ENCODE measurements at regions not wholly inside any gene's neighbourhood (a gene's known extent, or its start where the extent isn't known, plus 50 kb on each side); places are given as distances from the start of the nearest gene placed in this dataset.

DNA sequence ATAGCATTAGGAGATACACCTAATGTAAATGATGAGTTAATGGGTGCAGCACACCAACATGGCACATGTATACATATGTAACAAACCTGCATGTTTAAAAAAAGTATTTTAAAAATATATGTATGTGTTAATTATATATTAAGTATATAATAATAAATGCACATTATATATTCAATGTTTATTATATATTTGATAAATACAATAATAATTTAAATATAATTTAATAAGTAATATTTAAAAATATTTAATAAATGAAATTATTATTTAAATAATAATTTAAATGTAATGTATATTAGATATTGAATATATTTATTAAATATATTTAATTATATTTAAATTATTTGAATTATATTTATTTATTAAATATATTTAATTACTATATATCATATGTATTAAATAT is 661.3 kb upstream of the COBL start:
- Histone ChIP-seq H3K14ac (replicated peaks; ENCODE audit: low read depth, low read length) (no peak overlapping the region), H3K4ac (ENCODE audit: low read depth, low read length) (no peak overlapping the region), H2AK9ac (replicated peaks; ENCODE audit: low read depth, low read length, poor library complexity) (no peak overlapping the region), H3K27me3 (ENCODE audit: control insufficient read depth, insufficient read depth, low read length) (no peaks in the 10 kb centered on the region), H2BK15ac (ENCODE audit: low read depth, low read length) (no peak overlapping the region), H3K4me3 (ENCODE audit: insufficient read depth, low read depth, low read length) (no peak overlapping the region), H4K8ac (ENCODE audit: low read depth in 2 of 2, low read length in 2 of 2) (no peak overlapping the region), H3K56ac (ENCODE audit: extremely low read depth, insufficient read depth, low read length) (no peak overlapping the region), H3K79me1 (ENCODE audit: low read depth in 1 of 2, low read length in 2 of 2) (no peaks in the 10 kb centered on the region), H2AK5ac (ENCODE audit: low read depth, low read length) (no peak overlapping the region), H3K23ac (ENCODE audit: low read depth, low read length) (no peak overlapping the region), H3K9ac (ENCODE audit: low read depth, low read length) (no peak overlapping the region), H3K27ac (ENCODE audit: insufficient read depth, low read length) (no peak overlapping the region), H2BK5ac (ENCODE audit: low read depth, low read length, poor library complexity, severe bottlenecking) (no peak overlapping the region), H3K9me3 (ENCODE audit: control insufficient read depth, insufficient read depth, low read length) (no peaks in the 10 kb centered on the region), H2BK120ac (ENCODE audit: low read depth, low read length) (no peak overlapping the region), H3K4me1 (ENCODE audit: control insufficient read depth, insufficient read depth, low read length) (no peaks in the 10 kb centered on the region), H4K5ac (ENCODE audit: low read depth, low read length) (no peak overlapping the region), H4K20me1 (ENCODE audit: insufficient read depth, low read length) (no peaks in the 10 kb centered on the region), H3K4me2 (ENCODE audit: low read depth, low read length) (no peak overlapping the region), H2AFZ (replicated peaks; ENCODE audit: low read length, poor library complexity) (no peak overlapping the region), H4K91ac (ENCODE audit: insufficient read depth, low read depth, low read length) (no peak overlapping the region), H2BK20ac (ENCODE audit: low read depth, low read length) (no peak overlapping the region), H3K9me1 (ENCODE audit: insufficient read depth, low read length) (no peaks in the 10 kb centered on the region), H3K36me3 (ENCODE audit: control insufficient read depth, insufficient read depth, low read length) (no peaks in the 10 kb centered on the region), H3K18ac (ENCODE audit: low read depth, low read length) (no peak overlapping the region)
- DNase-seq (no peak), ATAC-seq (ENCODE audit: low read depth) (no peak)
- ChIA-PET CTCF (no interaction called here), POLR2A (ENCODE audit: unreplicated experiment) (no interaction called here)
- dilution Hi-C loops (cut with HindIII; ENCODE audit: low sequenced_read_pairs, unreplicated experiment) (no loop called here), intact Hi-C loops (cut with micrococcal nuclease) (no loop called here), in situ Hi-C loops (cut with MboI; ENCODE audit: low sequenced_read_pairs) (no loop called here)
- no TSS peak for BruUV-seq (replicated peaks)
- no peak for TF ChIP-seq BHLHE40 (IDR thresholded peaks at IDR 0.05; ENCODE audit: low read depth, low read length)
- no peak for TF ChIP-seq RCOR1 (IDR thresholded peaks at IDR 0.05; ENCODE audit: insufficient replicate concordance, low read length)
- TF ChIP-seq RAD21 (IDR thresholded peaks at IDR 0.05; ENCODE audit: low read length): no peak
- no peak for TF ChIP-seq MAZ (IDR thresholded peaks at IDR 0.05; ENCODE audit: borderline replicate concordance, low read depth, low read length)
- TF ChIP-seq CHD1 (IDR thresholded peaks at IDR 0.05; ENCODE audit: low read depth, low read length): no peak
- TF ChIP-seq NFE2L2 (IDR thresholded peaks at IDR 0.05; ENCODE audit: low read depth, low read length): no peak
